Smooth muscle cell (in vitro differentiated cells): ENCODE measurements at regions not wholly inside any gene's neighbourhood (a gene's known extent, or its start where the extent isn't known, plus 50 kb on each side); places are given as distances from the start of the nearest gene placed in this dataset.
A peak's percentile ranks its signal among the peaks of the same experiment; 100 is the strongest.

Experiments
- DNase-seq: peaks from one replicate; lab custom pipeline; 2025; ENCODE audit not compliant: unreplicated experiment; lab: John Stamatoyannopoulos, UW
- H2AFZ ChIP-seq: fragments of 200-600 bp; sonication (generic); 2 replicates; pipeline ENCODE4 v1.6.0; 2016; ENCODE audit warnings: antibody characterized with exemption, low read depth, mild to moderate bottlenecking
- H3F3A ChIP-seq: fragments of 200-600 bp; sonication (generic); 2 replicates; pipeline ENCODE4 v1.6.0; 2017; ENCODE audit warnings: antibody characterized with exemption, low read depth
- H3K27ac ChIP-seq: fragments of 200-600 bp; sonication (generic); 2 replicates; pipeline ENCODE4 v1.5.1; 2016; ENCODE audit warnings: low read depth, mild to moderate bottlenecking
- H3K27me3 ChIP-seq: fragments of 200-600 bp; sonication (generic); 2 replicates; pipeline ENCODE4 v1.6.1; 2016; ENCODE audit warnings: low read depth, mild to moderate bottlenecking
- H3K36me3 ChIP-seq: fragments of 200-600 bp; sonication (generic); 2 replicates; pipeline ENCODE4 v1.5.1; 2016; ENCODE audit warnings: low read depth
- H3K4me1 ChIP-seq: fragments of 200-600 bp; sonication (generic); 2 replicates; pipeline ENCODE4 v1.5.1; 2016; ENCODE audit warnings: low read depth
- H3K4me2 ChIP-seq: fragments of 200-600 bp; sonication (generic); 2 replicates; pipeline ENCODE4 v1.6.0; 2016; ENCODE audit warnings: mild to moderate bottlenecking
- H3K4me3 ChIP-seq: fragments of 200-600 bp; sonication (generic); 2 replicates; pipeline ENCODE4 v1.5.1; 2016; ENCODE audit warnings: mild to moderate bottlenecking
- H3K79me2 ChIP-seq: fragments of 200-600 bp; sonication (generic); 2 replicates; pipeline ENCODE4 v1.6.0; 2016; ENCODE audit warnings: low read depth, mild to moderate bottlenecking
- H3K9ac ChIP-seq: fragments of 200-600 bp; sonication (generic); 2 replicates; pipeline ENCODE4 v1.6.0; 2016; ENCODE audit warnings: low read depth
- H3K9me3 ChIP-seq: fragments of 200-600 bp; sonication (generic); replicated peaks from 2 replicates; pipeline ENCODE4 v1.5.1; 2016; ENCODE audit warnings: low read depth
- H4K20me1 ChIP-seq: fragments of 200-600 bp; sonication (generic); 2 replicates; pipeline ENCODE4 v1.6.0; 2016; ENCODE audit warnings: low read depth
- CTCF ChIP-seq: fragments of 200-600 bp; sonication (generic); IDR thresholded peaks from 2 replicates; pipeline ENCODE4 v1.5.1; 2017; ENCODE audit warnings: borderline replicate concordance, mild to moderate bottlenecking, antibody characterized with exemption; ENCODE audit not compliant: insufficient read depth, poor library complexity, severe bottlenecking
- WGBS: methylation state at CpG from one replicate; pipeline ENCODE4 v1.1.7; 2016; ENCODE audit warnings: low lambda C conversion rate; 5-methylcytosine and 5-hydroxymethylcytosine counted together

- Histone ChIP-seq H3K27me3 (peaks cover 23% of the 10 kb centered on the region), H3K4me3 (no peak overlapping the region), H2AFZ (no peak overlapping the region), H3K9ac (no peak overlapping the region), H4K20me1 (no peaks in the 10 kb centered on the region), H3K79me2 (no peaks in the 10 kb centered on the region), H3K4me1 (no peaks in the 10 kb centered on the region), H3K4me2 (no peak overlapping the region), H3K9me3 (no peaks in the 10 kb centered on the region), H3K36me3 (no peaks in the 10 kb centered on the region), H3K27ac (no peak overlapping the region), H3F3A (no peaks in the 10 kb centered on the region)
- WGBS, result 86% methylated on average over 12 of the region's 12 CpGs
- TF ChIP-seq CTCF, result no peak
- DNase-seq, result no peak
Observed at GRCh38 chr15:31480356-31481025, 153.9 kb downstream of the KLF13 start.

- WGBS, result 92% methylated on average over 3 of the region's 3 CpGs
- Histone ChIP-seq H3K36me3 (no peaks in the 10 kb centered on the region), H3K9ac (no peak overlapping the region), H3K27me3 (peaks cover 23% of the 10 kb centered on the region), H3F3A (no peaks in the 10 kb centered on the region), H2AFZ (no peak overlapping the region), H3K4me3 (no peak overlapping the region), H3K9me3 (no peaks in the 10 kb centered on the region), H3K27ac (no peak overlapping the region), H3K4me2 (no peak overlapping the region), H3K4me1 (peaks cover 1% of the 10 kb centered on the region), H4K20me1 (no peaks in the 10 kb centered on the region), H3K79me2 (no peaks in the 10 kb centered on the region)
- TF ChIP-seq CTCF, result no peak
- no peak for DNase-seq
Observed at GRCh38 chr15:31481142-31481541, 154.5 kb downstream of the KLF13 start.

- no peak overlapping the region for H2AFZ ChIP-seq
- H3K27me3 ChIP-seq, result peaks cover 23% of the 10 kb centered on the region
- no peak for TF ChIP-seq CTCF
- peak overlapping the region; percentile 80 for H3K4me2 ChIP-seq
- H3K4me3 ChIP-seq, result no peak overlapping the region
- H3K36me3 ChIP-seq, result no peaks in the 10 kb centered on the region
- peaks cover 8% of the 10 kb centered on the region for H3K4me1 ChIP-seq
- DNase-seq, result no peak
- WGBS, result 96% methylated on average over 38 of the region's 38 CpGs
- no peaks in the 10 kb centered on the region for H3K9me3 ChIP-seq
- no peak overlapping the region for H3K27ac ChIP-seq
- H3F3A ChIP-seq, result no peaks in the 10 kb centered on the region
- H3K79me2 ChIP-seq, result no peaks in the 10 kb centered on the region
- H4K20me1 ChIP-seq, result no peaks in the 10 kb centered on the region
- no peak overlapping the region for H3K9ac ChIP-seq
Observed at GRCh38 chr15:31482122-31482922, 155.7 kb downstream of the KLF13 start.
